ENCODE measurements at regions not wholly inside any gene's neighbourhood (a gene's known extent, or its start where the extent isn't known, plus 50 kb on each side); places are given as distances from the start of the nearest gene placed in this dataset.

DNA sequence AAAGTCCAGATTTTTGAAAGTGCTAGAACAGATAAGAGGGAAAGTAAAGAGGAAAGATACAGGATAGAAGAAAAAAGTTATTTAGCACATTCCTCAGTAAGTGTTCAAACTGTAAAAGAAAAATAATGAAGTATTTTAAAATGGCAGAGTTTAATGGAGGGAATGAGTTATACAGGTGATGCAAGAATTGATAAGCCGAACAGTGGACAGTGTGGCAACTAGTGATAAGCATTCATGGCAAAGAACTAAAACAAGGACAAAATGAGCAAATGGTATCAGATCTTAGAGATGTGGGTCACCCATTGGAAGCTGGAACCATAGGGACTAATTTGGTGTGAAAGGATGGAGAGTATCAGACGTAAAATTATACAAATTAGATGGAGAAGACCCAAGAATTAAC is 622.9 kb upstream of the SGO1 start:
- H3K27ac ChIP-seq (ENCODE audit: low read length): no peak overlapping the region
- H3K9me3 ChIP-seq (ENCODE audit: control insufficient read depth, low read depth, low read length): no peaks in the 10 kb centered on the region
- peaks cover 3% of the 10 kb centered on the region for H3K4me1 ChIP-seq (ENCODE audit: control insufficient read depth, low read depth, low read length)

GRCh38 chr3:20798666-20799065 is 612.7 kb upstream of the SGO1 start:
- no peaks in the 10 kb centered on the region for H3K36me3 ChIP-seq (ENCODE audit: control insufficient read depth, low read depth, low read length)
- H3K9ac ChIP-seq (ENCODE audit: low read length): no peak overlapping the region
- no peak overlapping the region for H3K27ac ChIP-seq (ENCODE audit: low read length)
- no peaks in the 10 kb centered on the region for H3K27me3 ChIP-seq (ENCODE audit: control insufficient read depth, insufficient read depth, low read length)
- no peaks in the 10 kb centered on the region for H3K4me1 ChIP-seq (ENCODE audit: control insufficient read depth, low read depth, low read length)
- no peak overlapping the region for H3K4me3 ChIP-seq (ENCODE audit: low read length)
- H3K9me3 ChIP-seq (ENCODE audit: control insufficient read depth, low read depth, low read length): no peaks in the 10 kb centered on the region

More for the DNA sequence above, 622.9 kb upstream of the SGO1 start:
- no peak overlapping the region for H3K9ac ChIP-seq (ENCODE audit: low read length)
- no peaks in the 10 kb centered on the region for H3K36me3 ChIP-seq (ENCODE audit: control insufficient read depth, low read depth, low read length)
- no peaks in the 10 kb centered on the region for H3K27me3 ChIP-seq (ENCODE audit: control insufficient read depth, insufficient read depth, low read length)
- no peak overlapping the region for H3K4me3 ChIP-seq (ENCODE audit: low read length)

DNA sequence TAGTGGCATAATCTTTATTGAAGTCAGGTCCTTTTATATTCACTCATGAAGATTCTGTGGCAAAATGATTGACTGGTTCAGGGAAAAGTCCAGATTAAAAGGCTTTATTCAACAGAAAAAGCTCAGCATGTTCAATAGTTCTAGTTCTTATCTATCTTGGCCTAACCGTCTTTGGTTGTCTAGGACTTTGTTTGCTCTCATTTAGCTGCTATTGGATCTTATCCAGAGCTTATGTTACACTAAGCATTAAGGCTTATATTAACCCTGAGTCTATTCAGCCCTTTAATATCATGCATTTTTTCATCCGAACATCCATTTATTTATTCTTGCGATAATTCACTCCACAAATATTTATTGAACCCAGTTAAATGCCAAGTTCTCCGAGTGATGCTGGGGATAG is 601.0 kb upstream of the SGO1 start:
- H3K9ac ChIP-seq (ENCODE audit: low read length): no peak overlapping the region
- no peak overlapping the region for H3K4me3 ChIP-seq (ENCODE audit: low read length)
- H3K36me3 ChIP-seq (ENCODE audit: control insufficient read depth, low read depth, low read length): no peaks in the 10 kb centered on the region
- H3K9me3 ChIP-seq (ENCODE audit: control insufficient read depth, low read depth, low read length): no peaks in the 10 kb centered on the region
- no peaks in the 10 kb centered on the region for H3K4me1 ChIP-seq (ENCODE audit: control insufficient read depth, low read depth, low read length)
- no peaks in the 10 kb centered on the region for H3K27me3 ChIP-seq (ENCODE audit: control insufficient read depth, insufficient read depth, low read length)
- H3K27ac ChIP-seq (ENCODE audit: low read length): no peak overlapping the region

DNA sequence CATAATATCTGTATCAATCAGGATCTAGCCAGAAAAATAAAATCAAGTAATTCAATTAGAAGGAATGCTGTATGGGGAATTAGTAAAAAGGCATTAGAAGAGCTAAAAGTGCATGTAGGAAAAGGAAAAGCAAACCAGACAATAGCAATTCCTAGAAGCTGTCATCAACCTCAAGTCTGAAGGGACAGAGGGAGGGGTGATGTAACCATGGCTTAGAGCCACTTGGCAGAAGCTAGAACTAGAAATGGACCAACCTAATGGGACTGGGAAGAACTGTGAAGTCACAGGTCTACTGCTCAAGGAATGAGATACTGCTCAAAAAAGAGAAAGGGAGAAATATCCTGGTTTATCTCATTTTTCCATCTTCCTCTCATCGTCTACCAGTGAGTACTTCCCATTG is 590.7 kb upstream of the SGO1 start:
- H3K9ac ChIP-seq (ENCODE audit: low read length): no peak overlapping the region

DNA sequence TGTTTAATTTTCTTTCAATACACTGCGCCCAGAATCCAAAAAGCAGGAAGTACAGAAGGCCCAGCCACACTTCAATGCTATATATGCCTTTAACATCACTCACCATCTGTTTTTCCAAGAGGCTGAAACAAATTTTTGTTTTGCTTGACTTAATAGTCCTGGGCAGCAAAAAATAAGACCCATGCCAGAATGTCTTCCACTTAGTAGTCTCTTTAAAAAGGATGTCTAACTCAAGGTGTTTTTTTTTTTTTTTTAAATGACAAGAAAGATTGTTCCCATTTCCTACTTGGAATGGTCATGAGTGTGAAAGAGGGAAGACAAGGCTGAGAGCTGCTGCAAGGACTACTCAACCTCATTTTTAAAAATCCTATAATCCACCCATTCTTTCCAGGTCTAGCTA is 590.3 kb upstream of the SGO1 start:
- no peak overlapping the region for H3K9ac ChIP-seq (ENCODE audit: low read length)

More for the DNA sequence above, 590.7 kb upstream of the SGO1 start:
- Histone ChIP-seq H3K9me3 (ENCODE audit: control insufficient read depth, low read depth, low read length) (no peaks in the 10 kb centered on the region), H3K36me3 (ENCODE audit: control insufficient read depth, low read depth, low read length) (no peaks in the 10 kb centered on the region), H3K4me1 (ENCODE audit: control insufficient read depth, low read depth, low read length) (no peaks in the 10 kb centered on the region), H3K27ac (ENCODE audit: low read length) (no peak overlapping the region), H3K27me3 (ENCODE audit: control insufficient read depth, insufficient read depth, low read length) (no peaks in the 10 kb centered on the region), H3K4me3 (ENCODE audit: low read length) (no peak overlapping the region)

GRCh38 chr3:20773320-20773984 is 587.4 kb upstream of the SGO1 start:
- H3K27ac ChIP-seq (ENCODE audit: low read length): no peak overlapping the region
- no peaks in the 10 kb centered on the region for H3K9me3 ChIP-seq (ENCODE audit: control insufficient read depth, low read depth, low read length)
- no peaks in the 10 kb centered on the region for H3K27me3 ChIP-seq (ENCODE audit: control insufficient read depth, insufficient read depth, low read length)
- no peak overlapping the region for H3K9ac ChIP-seq (ENCODE audit: low read length)
- H3K4me3 ChIP-seq (ENCODE audit: low read length): no peak overlapping the region
- no peaks in the 10 kb centered on the region for H3K36me3 ChIP-seq (ENCODE audit: control insufficient read depth, low read depth, low read length)
- H3K4me1 ChIP-seq (ENCODE audit: control insufficient read depth, low read depth, low read length): no peaks in the 10 kb centered on the region

More for the DNA sequence above, 590.3 kb upstream of the SGO1 start:
- no peaks in the 10 kb centered on the region for H3K27me3 ChIP-seq (ENCODE audit: control insufficient read depth, insufficient read depth, low read length)
- no peaks in the 10 kb centered on the region for H3K4me1 ChIP-seq (ENCODE audit: control insufficient read depth, low read depth, low read length)
- no peak overlapping the region for H3K4me3 ChIP-seq (ENCODE audit: low read length)
- H3K36me3 ChIP-seq (ENCODE audit: control insufficient read depth, low read depth, low read length): no peaks in the 10 kb centered on the region
- no peak overlapping the region for H3K27ac ChIP-seq (ENCODE audit: low read length)
- no peaks in the 10 kb centered on the region for H3K9me3 ChIP-seq (ENCODE audit: control insufficient read depth, low read depth, low read length)

DNA sequence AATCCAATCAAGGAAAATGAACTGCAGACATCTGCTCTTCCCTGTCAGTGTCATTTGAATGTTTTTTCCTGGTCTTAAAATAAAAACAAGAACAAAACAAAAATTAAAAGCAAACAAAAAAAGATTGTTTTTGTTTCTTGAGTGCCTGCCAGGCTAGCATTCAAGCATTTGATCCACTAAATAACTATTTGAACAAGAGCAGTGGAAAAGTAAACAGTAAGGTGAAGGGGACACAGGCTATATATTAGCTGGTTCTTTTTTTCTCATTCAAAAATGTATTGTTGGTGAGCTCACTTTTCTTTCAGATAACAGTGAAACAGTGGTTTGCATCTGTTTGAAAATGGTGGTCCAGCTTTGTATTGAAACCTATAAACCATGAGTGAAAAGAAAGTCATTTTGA is 586.9 kb upstream of the SGO1 start:
- no peak overlapping the region for H3K9ac ChIP-seq (ENCODE audit: low read length)
- no peaks in the 10 kb centered on the region for H3K36me3 ChIP-seq (ENCODE audit: control insufficient read depth, low read depth, low read length)
- no peak overlapping the region for H3K27ac ChIP-seq (ENCODE audit: low read length)
- no peaks in the 10 kb centered on the region for H3K9me3 ChIP-seq (ENCODE audit: control insufficient read depth, low read depth, low read length)
- H3K4me1 ChIP-seq (ENCODE audit: control insufficient read depth, low read depth, low read length): no peaks in the 10 kb centered on the region
- no peaks in the 10 kb centered on the region for H3K27me3 ChIP-seq (ENCODE audit: control insufficient read depth, insufficient read depth, low read length)
- no peak overlapping the region for H3K4me3 ChIP-seq (ENCODE audit: low read length)

DNA sequence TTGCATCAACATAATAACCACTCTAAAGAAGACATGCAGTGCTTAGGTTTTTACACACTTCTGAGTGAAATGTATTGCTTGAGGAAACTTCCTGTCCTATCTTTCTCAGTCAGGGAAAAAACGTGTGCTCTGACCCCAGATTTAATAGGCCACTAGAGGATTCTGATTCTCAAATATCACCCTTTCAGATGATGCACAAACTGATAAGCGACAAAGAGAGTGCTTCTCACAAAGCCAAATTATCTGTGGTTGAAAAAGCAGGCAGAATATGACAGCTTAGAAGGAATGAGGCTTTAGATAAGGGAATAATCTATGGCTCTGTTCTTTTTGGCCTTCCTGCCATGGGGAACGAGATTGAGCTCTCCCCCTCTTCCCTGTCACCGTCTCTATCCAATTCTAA is 583.4 kb upstream of the SGO1 start:
- H3K36me3 ChIP-seq (ENCODE audit: control insufficient read depth, low read depth, low read length): no peaks in the 10 kb centered on the region
- H3K27ac ChIP-seq (ENCODE audit: low read length): no peak overlapping the region
- H3K4me3 ChIP-seq (ENCODE audit: low read length): no peak overlapping the region
- no peaks in the 10 kb centered on the region for H3K27me3 ChIP-seq (ENCODE audit: control insufficient read depth, insufficient read depth, low read length)
- no peak overlapping the region for H3K9ac ChIP-seq (ENCODE audit: low read length)
- H3K4me1 ChIP-seq (ENCODE audit: control insufficient read depth, low read depth, low read length): no peaks in the 10 kb centered on the region
- H3K9me3 ChIP-seq (ENCODE audit: control insufficient read depth, low read depth, low read length): no peaks in the 10 kb centered on the region

DNA sequence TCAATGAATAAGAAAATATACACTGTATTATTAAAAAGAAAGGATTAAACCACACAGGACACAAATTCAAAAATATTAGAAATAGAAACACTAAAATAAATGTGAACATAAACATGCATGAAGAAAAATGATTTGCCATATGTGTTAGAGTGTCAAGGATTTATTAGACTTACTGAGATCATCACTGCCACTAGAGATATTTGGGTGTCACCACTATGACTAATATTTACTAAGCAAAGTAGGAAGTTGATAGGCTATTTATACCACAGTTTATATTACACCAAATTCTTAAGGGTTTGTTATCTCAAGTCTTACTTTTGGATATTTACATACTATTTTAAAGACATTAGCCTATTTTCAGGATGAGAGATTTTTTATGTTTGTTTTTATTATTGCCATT is 575.0 kb upstream of the SGO1 start:
- Histone ChIP-seq H3K36me3 (ENCODE audit: control insufficient read depth, low read depth, low read length) (no peaks in the 10 kb centered on the region), H3K9me3 (ENCODE audit: control insufficient read depth, low read depth, low read length) (no peaks in the 10 kb centered on the region), H3K9ac (ENCODE audit: low read length) (no peak overlapping the region), H3K27ac (ENCODE audit: low read length) (no peak overlapping the region), H3K27me3 (ENCODE audit: control insufficient read depth, insufficient read depth, low read length) (no peaks in the 10 kb centered on the region), H3K4me1 (ENCODE audit: control insufficient read depth, low read depth, low read length) (no peaks in the 10 kb centered on the region), H3K4me3 (ENCODE audit: low read length) (no peak overlapping the region)

DNA sequence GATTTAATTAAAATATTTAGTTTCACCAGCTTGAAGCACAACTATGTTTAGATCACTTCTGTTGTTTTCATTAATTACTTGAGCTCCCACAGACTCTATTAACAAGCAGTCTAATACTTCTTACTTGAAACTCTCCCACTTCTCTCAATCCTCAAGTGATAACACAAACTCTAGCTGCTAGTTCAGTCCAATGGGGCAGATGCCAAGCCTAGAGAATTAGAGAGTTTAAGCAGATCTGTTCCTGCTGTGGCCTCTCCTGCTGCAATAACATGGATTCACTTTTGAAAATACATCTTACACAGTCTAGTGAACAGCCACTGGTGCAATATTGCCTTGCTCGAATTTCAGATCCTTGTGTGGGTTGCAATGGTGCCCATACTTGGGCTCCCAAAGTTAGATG is 566.4 kb upstream of the SGO1 start:
- Histone ChIP-seq H3K27me3 (ENCODE audit: control insufficient read depth, insufficient read depth, low read length) (no peaks in the 10 kb centered on the region), H3K9me3 (ENCODE audit: control insufficient read depth, low read depth, low read length) (no peaks in the 10 kb centered on the region), H3K9ac (ENCODE audit: low read length) (no peak overlapping the region), H3K4me1 (ENCODE audit: control insufficient read depth, low read depth, low read length) (no peaks in the 10 kb centered on the region), H3K4me3 (ENCODE audit: low read length) (no peak overlapping the region), H3K36me3 (ENCODE audit: control insufficient read depth, low read depth, low read length) (no peaks in the 10 kb centered on the region), H3K27ac (ENCODE audit: low read length) (no peak overlapping the region)

GRCh38 chr3:20751296-20751695 is 565.3 kb upstream of the SGO1 start:
- H3K9me3 ChIP-seq (ENCODE audit: control insufficient read depth, low read depth, low read length): no peaks in the 10 kb centered on the region

GRCh38 chr3:20747741-20748140 is 561.7 kb upstream of the SGO1 start:
- Histone ChIP-seq H3K9me3 (ENCODE audit: control insufficient read depth, low read depth, low read length) (no peaks in the 10 kb centered on the region), H3K27ac (ENCODE audit: low read length) (no peak overlapping the region), H3K36me3 (ENCODE audit: control insufficient read depth, low read depth, low read length) (no peaks in the 10 kb centered on the region)

More at GRCh38 chr3:20751296-20751695, 565.3 kb upstream of the SGO1 start:
- Histone ChIP-seq H3K27me3 (ENCODE audit: control insufficient read depth, insufficient read depth, low read length) (no peaks in the 10 kb centered on the region), H3K36me3 (ENCODE audit: control insufficient read depth, low read depth, low read length) (no peaks in the 10 kb centered on the region), H3K4me1 (ENCODE audit: control insufficient read depth, low read depth, low read length) (no peaks in the 10 kb centered on the region), H3K27ac (ENCODE audit: low read length) (no peak overlapping the region), H3K4me3 (ENCODE audit: low read length) (no peak overlapping the region), H3K9ac (ENCODE audit: low read length) (no peak overlapping the region)

More at GRCh38 chr3:20747741-20748140, 561.7 kb upstream of the SGO1 start:
- no peak overlapping the region for H3K4me3 ChIP-seq (ENCODE audit: low read length)
- peaks cover 13% of the 10 kb centered on the region for H3K4me1 ChIP-seq (ENCODE audit: control insufficient read depth, low read depth, low read length)
- H3K9ac ChIP-seq (ENCODE audit: low read length): no peak overlapping the region
- no peaks in the 10 kb centered on the region for H3K27me3 ChIP-seq (ENCODE audit: control insufficient read depth, insufficient read depth, low read length)

Measured in iPS-18a (cell line).